H9 (cell line): ENCODE measurements at regions not wholly inside any gene's neighbourhood (a gene's known extent, or its start where the extent isn't known, plus 50 kb on each side); places are given as distances from the start of the nearest gene placed in this dataset.

Experiments
- DNase-seq: peaks from one replicate; pipeline ENCODE4 v3.0.0-alpha.2; 2017
- H2AFZ ChIP-seq: one replicate; pipeline ENCODE4 v1.6.1; 2013; ENCODE audit warnings: mild to moderate bottlenecking, low read length, control low read depth, moderate library complexity
- H2AK5ac ChIP-seq: 2 replicates; pipeline ENCODE4 v1.6.1; 2013; ENCODE audit warnings: low read length, control low read depth, mixed read lengths; ENCODE audit not compliant: insufficient read length
- H2BK120ac ChIP-seq: one replicate; pipeline ENCODE4 v1.6.1; 2013; ENCODE audit warnings: low read depth, mild to moderate bottlenecking, low read length, control low read depth, inconsistent platforms; ENCODE audit not compliant: poor library complexity, severe bottlenecking
- H2BK12ac ChIP-seq: 2 replicates; pipeline ENCODE4 v1.6.1; 2013; ENCODE audit warnings: low read length, control low read depth, mixed read lengths, low read depth; ENCODE audit not compliant: insufficient read length
- H2BK15ac ChIP-seq: 2 replicates; pipeline ENCODE4 v1.6.1; 2013; ENCODE audit warnings: low read depth, low read length, control low read depth
- H2BK20ac ChIP-seq: one replicate; pipeline ENCODE4 v1.6.1; 2013; ENCODE audit warnings: low read depth, mild to moderate bottlenecking, low read length, control low read depth, inconsistent platforms; ENCODE audit not compliant: poor library complexity, severe bottlenecking
- H2BK5ac ChIP-seq: 2 replicates; pipeline ENCODE4 v1.6.1; 2013; ENCODE audit warnings: low read length, control low read depth, mixed read lengths; ENCODE audit not compliant: insufficient read length
- H3K14ac ChIP-seq: 2 replicates; pipeline ENCODE4 v1.6.1; 2013; ENCODE audit warnings: low read length, control low read depth; ENCODE audit not compliant: insufficient read depth
- H3K18ac ChIP-seq: 2 replicates; pipeline ENCODE4 v1.6.1; 2013; ENCODE audit warnings: low read depth, mild to moderate bottlenecking, mixed read lengths, low read length, control low read depth; ENCODE audit not compliant: insufficient read length
- H3K23ac ChIP-seq: 2 replicates; pipeline ENCODE4 v1.6.1; 2013; ENCODE audit warnings: low read length, control low read depth, mixed read lengths, low read depth; ENCODE audit not compliant: insufficient read length
- H3K23me2 ChIP-seq: 2 replicates; pipeline ENCODE4 v1.6.1; 2013; ENCODE audit warnings: low read depth, mild to moderate bottlenecking, mixed read lengths, low read length, control low read depth; ENCODE audit not compliant: insufficient read length, poor library complexity, severe bottlenecking
- H3K27ac ChIP-seq: 2 replicates; pipeline ENCODE4 v1.5.1; 2013; ENCODE audit warnings: low read length, control low read depth, mixed read lengths, low read depth; ENCODE audit not compliant: insufficient read length
- H3K27me3 ChIP-seq: 2 replicates; pipeline ENCODE4 v1.6.1; 2013; ENCODE audit warnings: low read length, control low read depth, inconsistent platforms; ENCODE audit not compliant: insufficient read depth
- H3K4ac ChIP-seq: 2 replicates; pipeline ENCODE4 v1.6.1; 2013; ENCODE audit warnings: low read depth, mild to moderate bottlenecking, control low read depth, inconsistent platforms, low read length, moderate library complexity
- H3K4me1 ChIP-seq: 2 replicates; pipeline ENCODE4 v1.6.1; 2013; ENCODE audit warnings: low read length, control low read depth, inconsistent platforms; ENCODE audit not compliant: insufficient read depth
- H3K4me2 ChIP-seq: 2 replicates; pipeline ENCODE4 v1.6.1; 2013; ENCODE audit warnings: low read length, control low read depth, mixed read lengths; ENCODE audit not compliant: insufficient read length, insufficient read depth
- H3K56ac ChIP-seq: 2 replicates; pipeline ENCODE4 v1.6.1; 2013; ENCODE audit warnings: low read depth, mild to moderate bottlenecking, mixed read lengths, low read length, control low read depth; ENCODE audit not compliant: insufficient read length
- H3K79me1 ChIP-seq: 2 replicates; pipeline ENCODE4 v1.6.1; 2013; ENCODE audit warnings: low read depth, mild to moderate bottlenecking, moderate library complexity, low read length, control low read depth, inconsistent platforms; ENCODE audit not compliant: insufficient read depth, poor library complexity, severe bottlenecking
- H3K79me2 ChIP-seq: 2 replicates; pipeline ENCODE4 v1.6.1; 2013; ENCODE audit warnings: low read length, control low read depth, inconsistent platforms; ENCODE audit not compliant: insufficient read depth
- H3K9ac ChIP-seq: 2 replicates; pipeline ENCODE4 v1.6.1; 2013; ENCODE audit warnings: low read length, control low read depth, mixed read lengths; ENCODE audit not compliant: insufficient read length; ENCODE audit errors: extremely low read depth
- H3K9me3 ChIP-seq: one replicate; pipeline ENCODE4 v1.6.1; 2013; ENCODE audit warnings: low read depth, low read length, inconsistent platforms; ENCODE audit not compliant: control insufficient read depth
- H3T11ph ChIP-seq: one replicate; pipeline ENCODE4 v1.6.1; 2013; ENCODE audit warnings: mild to moderate bottlenecking, low read length, control low read depth, inconsistent platforms
- H4K20me1 ChIP-seq: one replicate; pipeline ENCODE4 v1.6.1; 2013; ENCODE audit not compliant: control insufficient read depth, insufficient read length, insufficient read depth
- H4K5ac ChIP-seq: 2 replicates; pipeline ENCODE4 v1.6.1; 2013; ENCODE audit warnings: low read depth, mild to moderate bottlenecking, mixed read lengths, low read length, control low read depth; ENCODE audit not compliant: insufficient read length
- H4K8ac ChIP-seq: replicated peaks from 2 replicates; pipeline ENCODE4 v1.6.1; 2013; ENCODE audit warnings: low read length, control low read depth, mixed read lengths, low read depth; ENCODE audit not compliant: insufficient read length
- H4K91ac ChIP-seq: 2 replicates; pipeline ENCODE4 v1.6.1; 2013; ENCODE audit warnings: low read depth, mild to moderate bottlenecking, moderate library complexity, mixed read lengths, low read length, control low read depth; ENCODE audit not compliant: insufficient read length
- H3K27ac Mint-ChIP-seq, 3 experiments: 2 replicates in 2 of 3; 3 replicates in 1 of 3; pipeline ENCODE4 v1.8.0; 2020 to 2021; ENCODE audit warnings: mixed read lengths in 3 of 3, mild to moderate bottlenecking in 1 of 3, moderate library complexity in 1 of 3
- H3K27me3 Mint-ChIP-seq: 2 replicates; pipeline ENCODE4 v1.8.0; 2021; ENCODE audit warnings: low read depth, mild to moderate bottlenecking, moderate library complexity, mixed read lengths
- H3K36me3 Mint-ChIP-seq, 3 experiments: 2 replicates in 2 of 3; 3 replicates in 1 of 3; pipeline ENCODE4 v1.8.0; 2020 to 2021; ENCODE audit warnings: low read depth in 3 of 3, mixed read lengths in 3 of 3; ENCODE audit not compliant: insufficient read depth in 1 of 3
- H3K4me1 Mint-ChIP-seq, 2 experiments: 2 replicates each; pipeline ENCODE4 v1.8.0; 2020; ENCODE audit warnings: mixed read lengths in 2 of 2
- H3K4me3 Mint-ChIP-seq, 2 experiments: 2 replicates in 1 of 2; 3 replicates in 1 of 2; pipeline ENCODE4 v1.8.0; 2020 to 2021; ENCODE audit warnings: mild to moderate bottlenecking in 2 of 2, mixed read lengths in 2 of 2, moderate library complexity in 1 of 2
- H3K9me3 Mint-ChIP-seq, 2 experiments: 2 replicates in 1 of 2; 3 replicates in 1 of 2; pipeline ENCODE4 v1.8.0; 2020; ENCODE audit warnings: mild to moderate bottlenecking in 2 of 2, mixed read lengths in 2 of 2, moderate library complexity in 1 of 2
- WGBS: extraction: QIAGEN DNeasy Blood & Tissue Kit; methylation state at CpG from one replicate; pipeline ENCODE4 v1.1.7; 2013; ENCODE audit warnings: missing lambda C conversion rate, low lambda C conversion rate, mixed read lengths; ENCODE audit not compliant: insufficient read length; ENCODE audit errors: extremely low coverage; 5-methylcytosine and 5-hydroxymethylcytosine counted together
- TF ChIP-seq, protein P1 (sequence below): fragments of 200-600 bp; sonication (generic); conservative IDR thresholded peaks from 3 replicates; pipeline ENCODE4 v1.8.0; 2021; ENCODE audit warnings: antibody characterized with exemption, mild to moderate bottlenecking

- Histone ChIP-seq H4K5ac (no peak overlapping the region), H3K14ac (no peak overlapping the region), H3K79me1 (no peaks in the 10 kb centered on the region), H2BK15ac (no peak overlapping the region), H4K20me1 (no peaks in the 10 kb centered on the region), H3K9me3 (no peaks in the 10 kb centered on the region), H3K18ac (no peak overlapping the region), H2BK20ac (no peak overlapping the region), H3K4me2 (no peak overlapping the region), H3K23ac (no peak overlapping the region), H4K8ac (no peak overlapping the region), H2AK5ac (no peak overlapping the region), H2BK120ac (no peak overlapping the region), H3K23me2 (no peaks in the 10 kb centered on the region), H3K79me2 (no peaks in the 10 kb centered on the region), H2AFZ (no peak overlapping the region), H3K4ac (no peak overlapping the region), H3K4me1 (no peaks in the 10 kb centered on the region), H3K56ac (no peak overlapping the region), H3K9ac (no peak overlapping the region), H3K27me3 (no peaks in the 10 kb centered on the region), H4K91ac (no peak overlapping the region), H3K27ac (no peak overlapping the region), H2BK12ac (no peak overlapping the region), H2BK5ac (no peak overlapping the region), H3T11ph (no peak overlapping the region)
- peaks cover 10 to 26% (median 12%) of the 10 kb centered on the region in 3 experiments; a peak in 6 of 7 replicates for H3K36me3 Mint-ChIP-seq
- H3K4me3 Mint-ChIP-seq, result no peak overlapping the region
- H3K4me1 Mint-ChIP-seq, result peaks cover 9 to 17% of the 10 kb centered on the region in 2 experiments
- no peak for DNase-seq
- H3K27ac Mint-ChIP-seq, result no peak overlapping the region
- H3K9me3 Mint-ChIP-seq, result peaks cover 11 to 14% of the 10 kb centered on the region in 2 experiments
- TF ChIP-seq, protein P1, sequence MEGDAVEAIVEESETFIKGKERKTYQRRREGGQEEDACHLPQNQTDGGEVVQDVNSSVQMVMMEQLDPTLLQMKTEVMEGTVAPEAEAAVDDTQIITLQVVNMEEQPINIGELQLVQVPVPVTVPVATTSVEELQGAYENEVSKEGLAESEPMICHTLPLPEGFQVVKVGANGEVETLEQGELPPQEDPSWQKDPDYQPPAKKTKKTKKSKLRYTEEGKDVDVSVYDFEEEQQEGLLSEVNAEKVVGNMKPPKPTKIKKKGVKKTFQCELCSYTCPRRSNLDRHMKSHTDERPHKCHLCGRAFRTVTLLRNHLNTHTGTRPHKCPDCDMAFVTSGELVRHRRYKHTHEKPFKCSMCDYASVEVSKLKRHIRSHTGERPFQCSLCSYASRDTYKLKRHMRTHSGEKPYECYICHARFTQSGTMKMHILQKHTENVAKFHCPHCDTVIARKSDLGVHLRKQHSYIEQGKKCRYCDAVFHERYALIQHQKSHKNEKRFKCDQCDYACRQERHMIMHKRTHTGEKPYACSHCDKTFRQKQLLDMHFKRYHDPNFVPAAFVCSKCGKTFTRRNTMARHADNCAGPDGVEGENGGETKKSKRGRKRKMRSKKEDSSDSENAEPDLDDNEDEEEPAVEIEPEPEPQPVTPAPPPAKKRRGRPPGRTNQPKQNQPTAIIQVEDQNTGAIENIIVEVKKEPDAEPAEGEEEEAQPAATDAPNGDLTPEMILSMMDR, result no peak
- H3K27me3 Mint-ChIP-seq, result peaks cover 3% of the 10 kb centered on the region
- no CpG with 5 or more reads among the region's 1 CpG for WGBS
Measured at GRCh38 chr11:116348226-116348625, 424.6 kb downstream of the BUD13 start.
